NCI-H187 treated with DMSO at 0.1 percent for 48 hours (cell line): ENCODE measurements at regions not wholly inside any gene's neighbourhood (a gene's known extent, or its start where the extent isn't known, plus 50 kb on each side); places are given as distances from the start of the nearest gene placed in this dataset.

Experiments
- DNase-seq: peaks from one replicate; lab custom pipeline; 2025; lab: John Stamatoyannopoulos, UW

- DNase-seq = no peak
Measured at GRCh38 chr4:85398276-85398675, 76.7 kb upstream of the ARHGAP24 start.

- DNase-seq = no peak
Measured at GRCh38 chr4:85399270-85399669, 75.7 kb upstream of the ARHGAP24 start.

GRCh38 chr4:85402371-85402770 is 72.6 kb upstream of the ARHGAP24 start:
- no peak for DNase-seq

- no peak for DNase-seq
Measured at GRCh38 chr4:85406185-85406584, 68.8 kb upstream of the ARHGAP24 start.

GRCh38 chr4:85407546-85407945 is 67.4 kb upstream of the ARHGAP24 start:
- no peak for DNase-seq

- DNase-seq = no peak
Measured at GRCh38 chr4:85408301-85408700, 66.6 kb upstream of the ARHGAP24 start.

- DNase-seq = no peak
Measured at GRCh38 chr4:85409251-85409650, 65.7 kb upstream of the ARHGAP24 start.

- no peak for DNase-seq
Measured at GRCh38 chr4:85411386-85411785, 63.6 kb upstream of the ARHGAP24 start.

GRCh38 chr4:85414972-85415371 is 60.0 kb upstream of the ARHGAP24 start:
- DNase-seq = no peak

- DNase-seq = no peak
Measured at GRCh38 chr4:85416094-85416493, 58.9 kb upstream of the ARHGAP24 start.

- DNase-seq = peak; percentile 35
Measured at GRCh38 chr4:85419103-85419502, 55.8 kb upstream of the ARHGAP24 start.

GRCh38 chr4:85420831-85421230 is 54.1 kb upstream of the ARHGAP24 start:
- DNase-seq = no peak

GRCh38 chr4:85423431-85423830 is 51.5 kb upstream of the ARHGAP24 start:
- no peak for DNase-seq
